ENCODE measurements at regions not wholly inside any gene's neighbourhood (a gene's known extent, or its start where the extent isn't known, plus 50 kb on each side); places are given as distances from the start of the nearest gene placed in this dataset.

DNA sequence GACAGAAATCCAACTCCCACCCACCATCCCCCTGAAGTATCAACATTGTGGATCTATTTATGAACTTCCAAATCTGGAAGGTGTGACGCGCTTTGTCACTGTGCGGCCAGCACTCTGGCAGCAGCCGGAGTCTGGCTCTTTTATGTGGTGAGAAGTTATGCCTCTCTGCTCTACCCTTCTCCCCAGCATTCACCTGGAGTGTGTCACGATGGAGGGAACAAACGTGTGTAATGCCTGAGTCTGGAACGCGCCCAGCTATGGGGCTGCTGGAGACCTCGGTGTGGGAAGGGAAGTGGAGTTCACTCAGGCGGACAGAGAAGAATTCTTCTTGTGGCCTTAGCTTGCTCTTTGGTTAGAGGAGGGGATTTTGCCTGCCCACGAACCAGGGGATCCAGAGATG lies 222.1 kb upstream of the RPL34 start:
- peak; percentile 24 for DNase-seq

DNA sequence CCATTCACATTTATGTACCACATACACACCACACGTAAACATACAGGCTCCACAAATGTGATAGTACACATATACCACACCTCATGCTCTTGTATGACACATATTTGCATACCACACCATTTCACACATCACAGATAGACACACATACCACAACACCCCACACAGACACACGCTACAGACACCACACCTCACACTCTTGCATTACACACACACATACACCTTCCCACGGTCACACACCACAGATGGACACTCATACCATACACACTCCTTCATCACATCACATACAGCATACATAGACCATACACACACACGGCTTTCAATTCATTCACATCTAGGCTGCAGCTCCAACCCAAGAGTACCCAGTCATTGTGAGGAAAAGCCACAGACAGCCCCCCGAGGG lies 222.5 kb upstream of the RPL34 start:
- no peak for DNase-seq

- DNase-seq: no peak
These were observed 223.4 kb upstream of the RPL34 start for GRCh38 chr4:108396900-108397497.

DNA sequence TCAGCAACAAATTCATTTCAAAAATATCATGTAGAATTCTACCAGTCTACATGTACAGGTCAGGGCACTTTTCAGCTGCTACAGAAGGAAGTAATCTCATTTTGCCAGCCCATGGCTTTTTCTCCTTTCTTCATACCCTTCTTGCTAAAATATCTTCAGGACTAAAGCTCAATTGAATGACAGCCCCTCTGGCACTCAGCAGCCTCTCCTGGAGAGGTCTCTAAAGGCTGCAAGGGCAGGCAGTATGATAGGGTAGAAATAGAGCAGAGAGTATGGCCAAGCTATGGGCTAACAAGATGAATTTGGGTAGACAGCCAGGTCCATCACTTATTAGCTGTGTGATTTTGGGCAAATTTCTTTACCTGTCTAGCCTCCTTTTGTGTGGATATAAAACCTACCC lies 224.6 kb upstream of the RPL34 start:
- no peak for DNase-seq

GRCh38 chr4:108393890-108394472 lies 225.2 kb upstream of the LEF1 start:
- DNase-seq: no peak

- no peak for DNase-seq
These were observed 223.1 kb upstream of the LEF1 start for GRCh38 chr4:108391701-108392455.

- no peak for DNase-seq
These were observed 216.3 kb upstream of the LEF1 start for GRCh38 chr4:108385076-108385475.

- no peak for DNase-seq
These were observed 215.8 kb upstream of the LEF1 start for GRCh38 chr4:108384544-108384943.

GRCh38 chr4:108383157-108383556 lies 214.4 kb upstream of the LEF1 start:
- no peak for DNase-seq

DNA sequence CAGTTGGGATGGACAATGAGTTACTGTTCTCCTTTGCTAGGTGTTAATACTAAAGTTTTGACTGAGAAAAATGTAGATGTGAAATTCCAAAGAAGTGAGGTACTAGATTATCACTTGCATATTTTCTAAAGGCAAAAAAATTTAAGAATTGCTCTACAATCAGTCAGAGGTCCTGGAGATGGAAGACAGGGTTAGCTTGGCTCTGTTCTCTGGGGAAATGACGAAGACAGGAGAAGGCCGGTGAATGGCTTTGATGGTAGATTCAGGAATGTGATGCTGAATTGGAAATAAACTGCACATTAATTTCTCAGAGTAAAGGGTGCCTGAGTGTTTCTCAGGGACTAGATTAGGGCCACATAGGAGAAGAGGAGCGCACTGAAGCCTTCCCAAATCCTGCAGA lies 214.0 kb upstream of the LEF1 start:
- no peak for DNase-seq

- DNase-seq: no peak
These were observed 209.4 kb upstream of the LEF1 start for GRCh38 chr4:108378164-108378563.

- no peak for DNase-seq
These were observed 208.3 kb upstream of the LEF1 start for GRCh38 chr4:108377021-108377420.

DNA sequence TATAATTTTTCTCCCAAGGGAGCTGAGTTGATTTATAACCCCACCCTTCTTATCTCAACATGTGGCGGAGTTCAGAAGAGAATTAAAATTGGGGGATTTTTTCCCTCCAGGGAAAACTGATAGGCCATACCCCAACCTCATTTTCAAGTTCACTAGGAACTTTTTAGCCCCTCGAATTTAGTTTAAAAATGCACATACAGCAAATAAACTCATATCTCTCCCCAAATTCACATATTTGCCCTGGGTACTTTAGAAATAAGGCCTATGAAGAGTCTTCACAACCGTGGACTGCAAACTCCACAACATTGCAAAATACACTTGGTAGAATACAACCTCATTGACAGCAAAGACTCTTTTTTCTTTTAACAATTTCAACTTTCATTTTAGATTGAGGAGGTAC lies 206.7 kb upstream of the LEF1 start:
- no peak for DNase-seq

DNA sequence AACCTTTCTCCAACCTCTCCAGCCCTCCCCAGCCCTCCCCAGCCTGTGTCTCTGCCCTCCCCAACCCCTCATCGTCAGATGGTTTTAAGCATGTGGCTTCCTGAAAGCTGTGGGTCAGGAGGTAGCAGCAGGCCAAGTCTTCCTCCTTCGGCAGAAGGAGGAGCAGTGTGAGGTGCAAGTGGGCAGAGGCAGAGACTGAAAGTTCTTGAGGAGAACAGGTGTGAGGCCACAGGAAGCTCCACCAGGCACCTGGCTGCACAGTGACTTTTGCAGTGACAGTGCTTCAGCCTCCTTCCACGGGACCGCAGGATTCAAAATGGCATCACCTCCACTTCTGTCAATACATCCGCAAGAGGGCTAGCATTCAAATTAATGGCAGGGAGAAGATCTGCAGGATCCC lies 203.9 kb upstream of the LEF1 start:
- peak; percentile 57 for DNase-seq

DNA sequence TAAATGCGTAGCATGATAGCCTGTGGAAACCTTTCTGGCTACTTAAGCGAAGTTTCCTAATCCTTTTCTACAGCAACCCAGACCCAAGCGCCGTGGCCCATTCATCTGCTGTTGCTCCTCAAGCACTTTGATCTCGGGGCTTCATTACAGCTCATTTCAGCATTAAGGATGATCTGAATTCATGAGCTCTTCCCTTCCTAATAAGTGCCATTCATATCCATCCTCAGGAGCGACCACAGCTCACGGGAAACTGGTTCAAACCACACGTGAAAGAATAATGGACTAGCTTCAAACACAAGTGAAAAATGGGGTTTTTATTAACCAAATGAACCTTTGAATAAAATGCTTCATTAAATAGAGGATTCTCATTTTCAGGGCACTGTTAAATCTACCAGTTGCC lies 202.6 kb upstream of the LEF1 start:
- DNase-seq: no peak

DNA sequence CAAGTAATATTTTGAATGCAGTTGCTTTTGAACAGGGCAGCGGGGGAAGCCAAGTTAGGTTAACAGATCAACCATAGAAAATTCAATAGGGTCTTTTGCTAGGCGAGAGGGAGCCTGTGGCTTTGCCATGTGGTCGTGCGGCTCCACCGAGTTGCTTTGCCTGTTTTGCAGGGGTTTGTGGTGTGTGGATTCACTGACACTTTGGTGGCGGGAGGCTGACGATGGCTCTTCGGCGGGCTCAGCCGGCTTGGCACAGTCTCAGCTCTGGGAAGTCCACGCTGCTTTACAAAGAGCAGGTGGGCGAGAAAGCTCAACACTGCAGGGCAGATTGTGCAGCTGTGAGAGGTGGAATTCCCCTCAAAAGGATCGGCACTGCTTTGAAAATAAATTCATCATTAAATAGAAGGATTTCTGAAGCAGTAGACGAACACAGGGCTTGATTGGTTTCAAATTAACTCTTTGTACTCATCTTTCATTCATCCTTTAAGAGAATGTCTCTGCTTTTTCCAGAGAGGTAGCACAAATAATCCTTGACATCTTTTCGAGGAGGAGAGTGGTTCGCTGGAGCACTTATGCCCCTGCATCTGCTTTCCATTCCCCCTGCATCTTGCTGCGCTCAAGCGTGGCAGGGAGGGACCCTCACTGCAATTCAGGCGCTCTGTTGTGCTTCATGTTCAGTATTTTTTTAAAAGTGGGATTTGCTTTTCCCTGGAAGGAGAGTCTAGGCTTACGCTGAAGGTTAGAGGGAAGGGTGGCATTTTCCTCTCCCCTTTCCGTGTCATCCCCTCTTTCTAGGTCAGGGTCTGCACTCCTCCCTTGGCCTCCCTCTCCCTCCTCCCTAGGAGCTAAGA lies 201.8 kb upstream of the LEF1 start:
- peak; percentile 53 for DNase-seq

GRCh38 chr4:108369035-108369655 lies 200.4 kb upstream of the LEF1 start:
- no peak for DNase-seq

- no peak for DNase-seq
These were observed 199.0 kb upstream of the LEF1 start for GRCh38 chr4:108367751-108368150.

- DNase-seq: no peak
These were observed 198.0 kb upstream of the LEF1 start for GRCh38 chr4:108366716-108367115.

DNA sequence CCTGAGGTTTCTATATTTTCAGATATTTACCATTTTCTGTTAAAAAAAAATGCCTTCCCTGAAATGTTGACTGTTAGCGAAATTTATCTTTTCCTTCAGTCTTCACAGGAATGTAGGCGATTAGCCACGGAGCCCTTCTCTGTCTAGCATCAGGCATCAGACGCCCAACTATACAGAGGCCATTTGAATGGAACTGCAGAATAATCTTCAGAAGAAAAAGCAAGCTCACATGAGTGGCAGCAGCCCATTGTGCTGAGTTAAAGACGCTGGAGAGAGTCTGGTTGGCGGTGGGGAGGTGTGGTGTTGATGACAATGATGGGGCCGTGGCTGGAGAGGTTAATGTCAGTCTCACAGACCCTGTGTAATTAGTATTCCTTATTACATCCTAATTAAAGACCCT lies 196.8 kb upstream of the LEF1 start:
- no peak for DNase-seq

DNA sequence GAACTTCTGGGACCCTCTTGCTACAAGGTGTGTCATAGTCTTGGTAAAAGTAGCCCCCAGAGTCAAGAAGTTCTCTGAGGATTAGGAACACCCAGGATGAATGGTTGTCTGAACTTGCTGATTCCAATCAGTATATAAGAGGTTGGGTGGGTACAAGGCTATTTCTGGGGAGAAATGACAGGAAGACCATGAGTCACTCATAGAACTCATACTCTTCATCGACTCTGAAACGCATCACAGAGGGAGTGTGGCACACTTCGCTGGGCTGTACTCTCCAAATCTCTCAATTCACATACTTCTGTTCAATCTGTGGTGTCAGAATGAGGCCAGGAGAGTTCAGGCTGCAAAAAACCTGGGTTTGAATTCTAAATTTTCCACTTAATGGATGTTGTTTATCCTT lies 193.2 kb upstream of the LEF1 start:
- no peak for DNase-seq

- no peak for DNase-seq
These were observed 192.7 kb upstream of the LEF1 start for GRCh38 chr4:108361446-108361820.
